ENCODE measurements at regions not wholly inside any gene's neighbourhood (a gene's known extent, or its start where the extent isn't known, plus 50 kb on each side); places are given as distances from the start of the nearest gene placed in this dataset.

- no peak for DNase-seq
Measured at GRCh38 chr11:8800520-8801110, 110.4 kb upstream of the AKIP1 start.

- DNase-seq: no peak
Measured at GRCh38 chr11:8801121-8801520, 109.9 kb upstream of the AKIP1 start.

GRCh38 chr11:8802251-8802650 lies 108.7 kb upstream of the AKIP1 start:
- DNase-seq: no peak

DNA sequence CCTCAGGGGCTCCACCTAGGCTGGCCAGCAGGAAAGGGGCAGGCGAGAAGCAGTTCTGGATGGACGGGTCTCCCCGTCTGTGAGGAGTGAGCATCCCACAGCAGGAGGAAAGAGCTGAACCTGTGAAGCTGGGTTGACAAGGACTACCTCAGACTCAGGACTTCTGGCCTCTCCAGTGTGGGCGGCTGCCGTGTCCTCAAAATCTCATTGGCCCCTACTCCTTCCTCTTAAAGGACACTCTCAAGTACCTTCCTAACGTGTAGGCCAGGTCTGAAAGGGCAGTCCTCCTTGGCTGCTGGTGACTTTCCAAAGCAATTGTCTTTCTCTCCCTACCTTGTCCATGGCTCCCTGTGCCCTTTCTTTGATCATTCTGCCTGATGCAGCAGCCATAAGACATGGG lies 107.0 kb upstream of the AKIP1 start:
- DNase-seq: no peak

DNA sequence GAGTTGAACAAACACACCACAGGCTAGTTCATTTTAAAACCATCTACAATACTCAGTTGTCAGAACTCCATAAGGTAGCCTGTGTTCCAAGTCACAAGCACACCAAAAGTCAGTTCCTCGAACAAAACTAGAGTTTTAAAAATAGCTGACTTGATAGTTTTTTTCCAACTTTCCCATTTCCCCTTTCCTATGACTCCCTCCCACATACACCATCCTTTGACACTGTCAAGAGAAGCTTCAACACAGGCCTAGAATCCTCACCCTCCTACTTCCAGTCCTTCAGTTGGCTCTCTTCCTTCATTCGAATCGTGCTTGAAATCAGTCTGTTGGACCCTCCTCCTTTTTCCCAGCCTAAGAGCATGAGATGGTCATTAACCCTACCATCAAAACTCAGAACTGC lies 105.7 kb upstream of the AKIP1 start:
- no peak for DNase-seq

GRCh38 chr11:8806974-8807373 lies 104.0 kb upstream of the AKIP1 start:
- no peak for DNase-seq

DNA sequence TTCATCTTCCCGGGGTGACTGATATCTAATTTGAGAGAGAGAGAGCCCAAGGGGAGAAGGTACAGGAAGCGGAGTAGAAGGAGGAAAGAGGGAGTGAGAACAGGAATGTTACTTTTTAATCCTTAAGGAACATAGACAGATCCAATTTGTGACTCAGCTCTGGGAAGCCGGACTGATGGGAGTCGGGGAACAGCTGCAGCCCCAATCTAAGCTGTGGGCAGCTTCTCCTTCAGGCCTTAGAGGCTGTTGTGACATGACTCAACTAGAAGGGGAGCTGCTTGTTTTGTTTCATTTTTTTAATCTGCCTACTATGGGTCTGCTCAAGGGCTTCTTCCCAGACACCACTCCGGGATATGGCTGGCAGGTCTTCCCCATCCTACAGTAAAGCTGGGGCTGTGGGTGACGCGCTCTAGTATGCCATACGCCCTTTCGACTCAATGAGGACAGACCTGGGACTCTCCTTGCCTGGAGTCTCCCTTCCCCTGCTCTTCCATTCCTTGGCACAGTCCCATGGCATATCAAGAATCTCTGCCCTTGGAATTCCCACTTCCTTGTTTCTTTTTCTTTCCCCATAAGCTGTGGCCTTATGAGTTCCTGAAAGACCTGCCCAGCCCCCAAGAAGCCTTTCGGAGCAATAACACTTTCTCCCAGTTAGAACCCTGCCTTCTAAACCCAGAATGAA lies 103.3 kb upstream of the AKIP1 start:
- DNase-seq: no peak

DNA sequence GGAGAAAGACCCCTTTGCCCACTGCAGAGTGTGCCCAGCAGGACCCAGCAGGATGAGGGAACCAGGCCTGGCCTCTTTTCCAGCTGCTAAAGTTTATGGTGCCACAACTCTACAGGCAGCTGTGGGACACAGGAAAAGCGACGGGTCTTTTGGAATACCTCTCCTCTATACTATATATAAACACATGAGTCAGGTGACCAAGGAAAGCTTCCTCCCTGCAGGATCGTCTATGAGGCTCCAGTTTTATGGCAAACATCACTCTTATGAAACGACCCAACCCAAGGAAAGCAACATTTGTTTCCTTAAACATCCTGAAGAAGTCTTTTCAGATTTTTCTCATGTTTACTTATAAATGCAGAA lies 102.8 kb upstream of the AKIP1 start:
- no peak for DNase-seq

GRCh38 chr11:8809241-8809938 lies 101.6 kb upstream of the AKIP1 start:
- no peak for DNase-seq

DNA sequence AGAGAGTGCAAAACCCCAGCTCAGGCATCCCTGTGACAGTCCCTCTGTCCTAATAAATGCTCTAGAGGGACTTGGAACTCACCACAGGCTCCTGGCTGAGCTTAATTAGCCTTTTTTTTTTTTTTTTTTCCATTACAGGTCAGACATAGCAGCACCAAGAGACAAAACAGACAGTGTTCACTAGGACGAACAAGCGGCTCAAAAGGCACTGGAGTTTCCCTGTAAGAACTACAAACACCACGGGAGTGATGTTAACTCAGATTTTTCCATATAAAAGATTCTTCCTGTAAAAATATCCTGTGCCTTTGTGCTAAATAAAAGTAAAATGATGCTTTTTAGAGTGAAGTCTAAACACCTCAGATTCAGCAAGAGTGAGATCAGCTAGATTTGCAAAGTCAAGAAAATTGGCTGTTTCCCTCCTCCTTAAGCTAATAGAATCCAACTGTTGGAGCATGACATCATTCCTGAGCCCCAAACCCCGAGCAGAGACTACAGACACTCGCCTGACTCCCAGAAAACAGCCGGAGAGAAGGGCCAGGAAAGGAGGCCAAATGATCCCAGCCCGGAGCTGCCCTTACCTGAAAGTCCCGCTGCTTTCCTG lies 101.0 kb upstream of the AKIP1 start:
- peak; percentile 26 for DNase-seq

- DNase-seq: peak; percentile 77
Measured at GRCh38 chr11:8810540-8811301, 100.3 kb upstream of the AKIP1 start.

DNA sequence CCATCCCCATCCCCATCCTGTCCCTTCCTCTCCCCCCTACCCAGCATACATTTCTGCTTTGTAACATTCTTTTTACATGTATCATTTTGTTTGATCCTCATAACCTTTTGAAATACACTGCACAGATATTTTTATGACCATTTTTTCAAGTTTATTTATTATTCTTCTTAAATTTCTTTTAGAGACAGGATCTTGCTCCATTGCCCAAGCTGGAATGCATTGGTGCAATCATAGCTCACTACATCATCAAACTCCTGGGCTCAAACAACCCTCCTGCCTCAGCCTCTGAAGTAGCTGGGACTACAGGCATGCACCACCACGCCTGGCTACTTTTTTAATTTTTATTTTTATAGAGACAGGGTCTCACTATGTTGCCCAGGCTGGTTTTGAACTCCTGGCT lies 99.4 kb upstream of the AKIP1 start:
- DNase-seq: no peak

DNA sequence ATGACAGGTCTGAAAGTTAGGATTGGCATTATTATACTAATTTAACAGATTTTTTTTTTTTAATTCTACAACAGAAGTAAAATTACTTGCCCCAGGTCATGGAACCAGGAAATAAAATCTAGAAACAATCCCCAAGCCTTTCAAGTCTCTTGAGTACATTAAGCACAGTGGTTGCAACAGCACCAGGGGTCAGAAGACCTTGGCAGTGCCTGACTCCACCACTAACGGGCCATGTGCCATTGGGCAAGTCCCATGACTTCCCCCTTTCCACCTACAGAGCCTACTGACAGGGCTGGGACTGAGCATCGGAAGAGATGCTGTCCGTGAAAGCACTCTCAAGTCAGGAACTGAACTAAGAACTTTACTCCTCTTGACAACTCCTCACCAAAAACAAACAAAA lies 98.6 kb upstream of the AKIP1 start:
- no peak for DNase-seq

GRCh38 chr11:8813658-8814057 lies 97.3 kb upstream of the AKIP1 start:
- peak; percentile 60 for DNase-seq

- DNase-seq: peak; percentile 77
Measured at GRCh38 chr11:8814209-8814922, 96.6 kb upstream of the AKIP1 start.

DNA sequence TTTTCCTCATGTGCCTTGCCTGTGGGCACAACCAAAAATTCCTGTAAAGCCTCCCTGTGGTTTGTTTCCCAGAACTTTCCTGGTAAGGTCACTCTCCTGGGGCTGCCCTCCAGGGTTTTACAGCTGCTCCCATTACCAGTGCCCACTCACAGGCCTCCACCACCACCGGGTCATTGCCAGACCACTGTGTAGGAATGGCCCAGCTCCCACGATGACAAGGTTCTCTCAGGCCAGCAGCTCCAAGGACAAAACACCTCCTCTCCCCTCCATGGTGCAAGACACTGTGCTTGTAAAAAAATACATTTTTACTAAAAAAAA lies 96.1 kb upstream of the AKIP1 start:
- no peak for DNase-seq

GRCh38 chr11:8818421-8818820 lies 92.6 kb upstream of the AKIP1 start:
- DNase-seq: no peak

DNA sequence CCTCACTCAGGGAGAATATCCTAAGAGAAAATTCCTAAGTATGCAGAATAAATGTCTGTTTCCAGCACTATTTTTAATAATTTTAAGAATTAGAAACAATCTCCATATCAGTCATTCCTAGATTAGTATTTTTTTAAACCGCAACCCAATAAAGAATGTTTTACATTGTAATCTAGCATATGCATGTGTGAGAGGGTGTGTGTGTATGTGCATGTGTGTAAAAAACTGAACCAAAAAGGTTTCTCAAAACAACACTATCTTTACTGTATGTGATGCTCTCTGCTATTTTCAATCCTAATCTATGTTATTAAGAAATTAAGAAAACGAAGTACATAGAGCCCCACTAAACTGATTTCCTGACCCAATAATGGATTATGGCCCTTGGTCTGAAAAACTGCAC lies 90.6 kb upstream of the AKIP1 start:
- no peak for DNase-seq

DNA sequence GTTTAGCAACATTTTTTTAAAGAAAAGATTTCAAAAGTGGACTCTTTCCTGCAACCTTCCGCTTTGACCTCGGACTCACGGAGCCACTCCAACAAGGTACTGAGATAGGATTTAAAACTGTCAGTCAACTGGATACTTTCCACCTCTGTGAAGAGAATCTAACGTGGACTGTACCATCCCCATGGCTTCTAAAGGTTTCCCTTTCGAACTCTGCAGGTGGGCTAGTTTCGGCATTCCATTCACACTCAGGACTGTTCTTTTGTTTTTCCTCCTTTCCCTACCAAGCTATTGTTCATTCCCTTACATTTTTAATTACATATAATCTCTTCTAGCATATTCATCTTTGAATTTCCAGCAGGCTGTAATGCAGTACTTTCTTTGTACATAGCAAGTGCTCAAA lies 88.5 kb upstream of the AKIP1 start:
- DNase-seq: no peak

DNA sequence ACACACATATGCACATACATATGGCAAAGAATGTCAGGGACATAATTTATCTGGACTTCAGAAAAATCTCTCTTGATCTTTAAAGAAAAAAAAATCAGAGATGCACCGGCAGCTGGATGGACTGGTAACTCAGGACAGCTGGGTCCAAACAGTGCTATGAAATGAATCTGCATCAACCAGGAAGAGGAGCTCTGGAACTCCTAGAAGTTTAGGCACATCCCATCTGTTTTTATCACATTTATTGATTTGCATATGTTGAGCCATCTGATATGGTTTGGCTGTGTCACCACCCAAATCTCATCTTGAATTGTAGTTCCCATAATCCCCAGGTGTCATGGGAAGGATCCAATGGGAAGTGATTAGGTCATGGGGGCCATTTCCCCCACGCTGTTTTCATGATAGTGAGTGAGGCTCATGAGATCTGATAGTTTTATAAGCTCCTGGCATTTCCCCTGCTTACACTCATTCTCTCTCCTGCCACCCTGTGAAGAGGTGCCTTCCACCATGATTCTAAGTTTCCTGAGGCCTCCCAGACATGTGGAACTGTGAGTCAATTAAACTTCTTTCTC lies 87.7 kb upstream of the AKIP1 start:
- no peak for DNase-seq

- peak; percentile 9 for DNase-seq
Measured at GRCh38 chr11:8826139-8826786, 84.7 kb upstream of the AKIP1 start.

Data from kidney glomerular epithelial cell (primary cell).